Mesothelial cell of epicardium (in vitro differentiated cells): ENCODE measurements at regions not wholly inside any gene's neighbourhood (a gene's known extent, or its start where the extent isn't known, plus 50 kb on each side); places are given as distances from the start of the nearest gene placed in this dataset.

Experiments used
- DNase-seq, 2 experiments: peaks; one replicate each; pipeline ENCODE4 v3.0.0; 2021; ENCODE audit warnings: low spot score in 2 of 2; ENCODE audit not compliant: unreplicated experiment in 2 of 2
- H3K27ac Mint-ChIP-seq: 2 replicates; pipeline ENCODE4 v1.8.0; 2021; ENCODE audit warnings: mixed read lengths
- H3K27me3 Mint-ChIP-seq: 2 replicates; pipeline ENCODE4 v1.8.0; 2021; ENCODE audit warnings: low read depth, mixed read lengths
- H3K36me3 Mint-ChIP-seq: 2 replicates; pipeline ENCODE4 v1.8.0; 2021; ENCODE audit warnings: mixed read lengths
- H3K4me1 Mint-ChIP-seq: 2 replicates; pipeline ENCODE4 v1.8.0; 2021; ENCODE audit warnings: mixed read lengths
- H3K4me3 Mint-ChIP-seq: 2 replicates; pipeline ENCODE4 v1.8.0; 2021; ENCODE audit warnings: mild to moderate bottlenecking, moderate library complexity, mixed read lengths
- H3K9me3 Mint-ChIP-seq: 2 replicates; pipeline ENCODE4 v1.8.0; 2021; ENCODE audit warnings: mixed read lengths
- TF ChIP-seq, protein P1 (sequence below): fragments of 200-600 bp; sonication (generic); IDR thresholded peaks from one replicate; pipeline ENCODE4 v1.5.0; 2021; ENCODE audit warnings: antibody characterized with exemption; ENCODE audit not compliant: unreplicated experiment

DNA sequence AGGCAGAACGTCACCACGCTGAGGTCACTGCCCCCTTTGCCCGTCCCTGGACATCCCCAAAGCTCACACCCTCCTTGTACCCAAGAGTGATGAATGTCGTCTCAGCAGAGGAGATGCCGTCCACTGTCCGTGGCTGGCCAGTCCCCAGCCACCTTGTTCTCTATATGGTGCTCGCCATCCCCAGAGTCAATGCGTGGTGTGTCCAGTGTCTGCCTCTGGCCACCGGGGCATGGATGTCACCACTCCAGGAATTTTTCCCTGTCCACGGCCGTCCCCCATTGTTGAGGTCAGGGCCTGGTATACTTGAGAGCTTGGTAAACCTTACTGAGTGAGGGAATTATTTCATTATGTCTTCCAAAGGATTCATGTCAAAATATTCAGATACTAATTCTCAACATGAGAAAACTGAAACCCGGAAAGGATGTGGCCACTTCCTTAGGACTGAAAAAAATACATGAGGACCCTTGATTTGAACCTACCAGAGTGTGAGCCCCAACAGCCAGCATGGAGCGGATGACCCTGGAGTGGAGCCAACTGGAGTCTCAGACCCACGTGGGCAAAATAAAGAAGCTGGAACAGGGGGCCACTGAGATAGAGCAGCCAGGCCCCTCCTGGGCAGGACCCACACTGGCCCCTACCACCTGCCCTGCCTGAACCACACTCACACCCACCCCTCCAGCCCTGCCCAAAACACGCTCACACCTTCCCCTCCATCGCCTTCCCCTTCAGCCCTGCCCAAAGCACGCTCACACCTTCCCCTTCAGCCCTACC is 376.4 kb downstream of the BRD1 start:
- Mint-ChIP-seq H3K27me3 (peaks cover 56% of the 10 kb centered on the region), H3K4me3 (peak overlapping the region; percentile 5), H3K4me1 (peaks cover 27% of the 10 kb centered on the region), H3K9me3 (no peaks in the 10 kb centered on the region), H3K36me3 (no peaks in the 10 kb centered on the region), H3K27ac (no peak overlapping the region)
- DNase-seq = no peak
- TF ChIP-seq, protein P1, sequence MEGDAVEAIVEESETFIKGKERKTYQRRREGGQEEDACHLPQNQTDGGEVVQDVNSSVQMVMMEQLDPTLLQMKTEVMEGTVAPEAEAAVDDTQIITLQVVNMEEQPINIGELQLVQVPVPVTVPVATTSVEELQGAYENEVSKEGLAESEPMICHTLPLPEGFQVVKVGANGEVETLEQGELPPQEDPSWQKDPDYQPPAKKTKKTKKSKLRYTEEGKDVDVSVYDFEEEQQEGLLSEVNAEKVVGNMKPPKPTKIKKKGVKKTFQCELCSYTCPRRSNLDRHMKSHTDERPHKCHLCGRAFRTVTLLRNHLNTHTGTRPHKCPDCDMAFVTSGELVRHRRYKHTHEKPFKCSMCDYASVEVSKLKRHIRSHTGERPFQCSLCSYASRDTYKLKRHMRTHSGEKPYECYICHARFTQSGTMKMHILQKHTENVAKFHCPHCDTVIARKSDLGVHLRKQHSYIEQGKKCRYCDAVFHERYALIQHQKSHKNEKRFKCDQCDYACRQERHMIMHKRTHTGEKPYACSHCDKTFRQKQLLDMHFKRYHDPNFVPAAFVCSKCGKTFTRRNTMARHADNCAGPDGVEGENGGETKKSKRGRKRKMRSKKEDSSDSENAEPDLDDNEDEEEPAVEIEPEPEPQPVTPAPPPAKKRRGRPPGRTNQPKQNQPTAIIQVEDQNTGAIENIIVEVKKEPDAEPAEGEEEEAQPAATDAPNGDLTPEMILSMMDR = no peak

DNA sequence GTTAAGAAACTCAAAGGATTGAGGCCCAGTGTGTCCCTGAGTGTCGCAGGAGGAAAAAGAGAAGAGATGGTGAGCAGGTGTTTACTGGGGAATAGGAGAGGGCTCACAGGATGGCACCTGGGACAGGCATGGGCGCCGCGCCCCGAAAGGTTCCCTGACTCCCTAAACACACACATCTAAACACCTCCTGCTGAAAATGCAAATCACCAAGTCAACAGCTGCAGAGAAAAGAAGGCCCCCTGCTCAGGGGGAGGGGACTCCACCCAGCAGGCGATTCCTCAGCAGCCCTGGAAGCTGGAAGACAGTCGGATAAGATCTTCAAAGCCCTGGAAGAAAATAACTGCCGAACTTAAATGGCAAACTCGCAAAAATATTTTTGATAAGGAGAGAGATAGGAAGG is 377.2 kb downstream of the BRD1 start:
- H3K4me1 Mint-ChIP-seq = peaks cover 26% of the 10 kb centered on the region
- H3K27ac Mint-ChIP-seq = peak overlapping the region; percentile 48
- no peak for DNase-seq
- H3K27me3 Mint-ChIP-seq = peaks cover 55% of the 10 kb centered on the region
- no peaks in the 10 kb centered on the region for H3K36me3 Mint-ChIP-seq
- TF ChIP-seq, protein P1 = no peak
- peak overlapping the region; percentile 5 for H3K4me3 Mint-ChIP-seq
- no peaks in the 10 kb centered on the region for H3K9me3 Mint-ChIP-seq

DNA sequence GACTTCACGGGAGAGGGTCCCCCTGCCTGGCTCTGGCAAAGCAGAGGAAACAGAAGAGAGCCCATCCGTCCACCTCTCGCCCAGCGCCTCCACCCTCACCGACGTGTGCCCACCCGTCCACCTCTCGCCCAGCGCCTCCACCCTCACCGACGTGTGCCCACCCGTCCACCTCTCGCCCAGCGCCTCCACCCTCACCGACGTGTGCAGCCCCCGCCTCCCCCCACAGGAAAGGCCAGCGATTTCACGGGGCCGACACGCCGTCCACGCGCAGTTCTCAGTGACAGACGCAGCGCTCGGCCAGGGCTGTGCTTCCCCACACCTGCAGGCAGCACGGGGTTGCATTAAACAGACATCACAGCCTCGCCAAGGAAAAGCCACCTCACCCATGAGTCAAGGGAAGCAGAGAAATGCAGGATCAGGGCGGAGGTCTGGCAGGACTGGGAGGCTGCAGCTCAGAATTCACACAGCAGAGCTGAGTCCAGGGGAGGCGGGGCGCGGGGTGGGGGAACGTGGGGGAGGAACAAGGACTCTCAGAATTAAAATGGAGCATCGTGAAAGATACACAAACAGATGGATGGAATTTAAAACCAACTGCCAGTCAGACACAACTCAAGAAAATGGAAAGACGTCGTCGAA is 377.7 kb downstream of the BRD1 start:
- H3K36me3 Mint-ChIP-seq = no peaks in the 10 kb centered on the region
- TF ChIP-seq, protein P1 = no peak
- no peaks in the 10 kb centered on the region for H3K9me3 Mint-ChIP-seq
- H3K4me1 Mint-ChIP-seq = peaks cover 23% of the 10 kb centered on the region
- H3K27me3 Mint-ChIP-seq = peaks cover 52% of the 10 kb centered on the region
- no peak for DNase-seq
- H3K27ac Mint-ChIP-seq = no peak overlapping the region
- H3K4me3 Mint-ChIP-seq = peak overlapping the region; percentile 5

DNA sequence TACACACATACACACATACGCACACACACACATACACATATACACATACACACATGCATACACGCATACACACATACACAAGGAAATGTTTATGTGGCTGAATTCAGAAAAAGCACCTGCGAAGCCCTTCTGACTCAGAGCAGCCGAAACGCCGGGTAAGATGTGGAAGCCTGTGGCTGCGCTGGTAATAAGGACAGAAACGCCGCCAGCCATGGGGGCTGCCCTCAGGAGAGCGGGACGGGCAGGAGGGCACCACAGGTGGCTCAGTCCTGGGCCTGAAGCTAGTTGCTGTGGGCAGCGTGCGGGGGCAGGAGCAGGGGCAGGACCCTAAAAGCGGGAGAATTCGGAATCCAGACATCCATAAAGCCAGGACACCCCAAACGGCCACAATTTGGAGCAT is 378.3 kb downstream of the BRD1 start:
- Mint-ChIP-seq H3K36me3 (no peaks in the 10 kb centered on the region), H3K27me3 (peaks cover 56% of the 10 kb centered on the region), H3K4me1 (peaks cover 23% of the 10 kb centered on the region), H3K9me3 (no peaks in the 10 kb centered on the region), H3K4me3 (no peak overlapping the region), H3K27ac (no peak overlapping the region)
- TF ChIP-seq, protein P1 = no peak
- no peak for DNase-seq

DNA sequence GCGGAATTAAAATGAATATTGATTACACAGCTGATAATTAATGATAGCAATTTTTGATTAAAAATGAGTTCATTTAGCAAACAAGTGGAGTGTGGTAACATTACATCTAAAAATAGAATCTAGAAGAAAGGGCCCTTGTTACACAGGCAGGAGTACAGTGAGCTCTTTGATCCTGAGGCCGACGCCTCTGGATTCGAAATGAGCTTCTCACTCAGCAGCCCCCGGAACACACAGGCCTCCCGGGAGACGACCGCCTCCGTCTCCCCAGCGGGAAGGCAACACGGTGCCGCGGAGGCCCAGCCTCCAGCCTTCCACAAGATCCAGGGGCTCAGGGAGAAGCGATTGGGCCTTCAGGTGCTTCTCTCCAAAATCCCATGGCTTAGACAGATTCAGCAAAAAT is 379.1 kb downstream of the BRD1 start:
- H3K27me3 Mint-ChIP-seq = peaks cover 64% of the 10 kb centered on the region
- H3K36me3 Mint-ChIP-seq = no peaks in the 10 kb centered on the region
- peaks cover 23% of the 10 kb centered on the region for H3K4me1 Mint-ChIP-seq
- TF ChIP-seq, protein P1 = no peak
- H3K27ac Mint-ChIP-seq = no peak overlapping the region
- H3K4me3 Mint-ChIP-seq = no peak overlapping the region
- H3K9me3 Mint-ChIP-seq = no peaks in the 10 kb centered on the region
- DNase-seq = no peak
